ENCODE measurements at regions not wholly inside any gene's neighbourhood (a gene's known extent, or its start where the extent isn't known, plus 50 kb on each side); places are given as distances from the start of the nearest gene placed in this dataset.

DNA sequence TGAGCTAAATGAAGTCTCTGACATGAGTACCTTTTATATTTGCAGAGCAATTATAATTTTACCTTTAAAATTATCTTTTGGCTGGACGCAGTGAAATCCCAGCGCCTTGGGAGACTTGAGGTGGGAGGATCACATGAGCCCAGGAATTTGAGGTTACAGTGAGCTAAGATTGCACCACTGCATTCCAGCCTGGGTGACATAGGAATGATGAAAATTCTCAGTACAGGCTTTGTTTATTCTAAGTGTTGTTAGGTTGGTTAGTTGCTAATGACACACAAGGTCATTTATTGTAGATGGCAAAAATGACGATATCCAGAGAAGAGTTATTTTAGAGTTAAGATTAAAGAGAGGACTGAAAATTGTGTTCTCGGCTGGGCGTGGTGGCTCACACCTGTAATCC is 87.6 kb downstream of the XRCC2 start:
- Histone ChIP-seq H2AK5ac (ENCODE audit: low read depth, low read length) (no peak overlapping the region), H3K9me3 (ENCODE audit: control insufficient read depth, insufficient read depth, low read length) (no peaks in the 10 kb centered on the region), H3K4me2 (ENCODE audit: low read depth, low read length) (no peak overlapping the region), H3K14ac (replicated peaks; ENCODE audit: low read depth, low read length) (no peak overlapping the region), H3K9me1 (ENCODE audit: insufficient read depth, low read length) (no peaks in the 10 kb centered on the region), H2AK9ac (replicated peaks; ENCODE audit: low read depth, low read length, poor library complexity) (no peak overlapping the region), H3K27ac (ENCODE audit: insufficient read depth, low read length) (no peak overlapping the region), H4K8ac (ENCODE audit: low read depth in 2 of 2, low read length in 2 of 2) (no peak overlapping the region), H2BK120ac (ENCODE audit: low read depth, low read length) (no peak overlapping the region), H3K36me3 (ENCODE audit: control insufficient read depth, insufficient read depth, low read length) (no peaks in the 10 kb centered on the region), H3K18ac (ENCODE audit: low read depth, low read length) (no peak overlapping the region), H4K5ac (ENCODE audit: low read depth, low read length) (no peak overlapping the region), H4K91ac (ENCODE audit: insufficient read depth, low read depth, low read length) (no peak overlapping the region), H2BK15ac (ENCODE audit: low read depth, low read length) (no peak overlapping the region), H3K56ac (ENCODE audit: extremely low read depth, insufficient read depth, low read length) (no peak overlapping the region), H3K79me1 (ENCODE audit: low read depth in 1 of 2, low read length in 2 of 2) (no peaks in the 10 kb centered on the region), H3K27me3 (ENCODE audit: control insufficient read depth, insufficient read depth, low read length) (no peaks in the 10 kb centered on the region), H2BK20ac (ENCODE audit: low read depth, low read length) (no peak overlapping the region), H3K4me3 (ENCODE audit: insufficient read depth, low read depth, low read length) (no peak overlapping the region), H2BK5ac (ENCODE audit: low read depth, low read length, poor library complexity, severe bottlenecking) (no peak overlapping the region), H3K23ac (ENCODE audit: low read depth, low read length) (no peak overlapping the region), H4K20me1 (ENCODE audit: insufficient read depth, low read length) (no peaks in the 10 kb centered on the region), H2AFZ (replicated peaks; ENCODE audit: low read length, poor library complexity) (no peak overlapping the region), H3K4ac (ENCODE audit: low read depth, low read length) (no peak overlapping the region), H3K9ac (ENCODE audit: low read depth, low read length) (no peak overlapping the region), H3K4me1 (ENCODE audit: control insufficient read depth, insufficient read depth, low read length) (no peaks in the 10 kb centered on the region)
- intact Hi-C loops (cut with micrococcal nuclease) (no loop called here), dilution Hi-C loops (cut with HindIII; ENCODE audit: low sequenced_read_pairs, unreplicated experiment) (no loop called here), in situ Hi-C loops (cut with MboI; ENCODE audit: low sequenced_read_pairs) (no loop called here)
- CTCF ChIA-PET = no interaction called here
- DNase-seq (peak; percentile 53), ATAC-seq (ENCODE audit: low read depth) (peak; percentile 67)
- no TSS peak for BruUV-seq (replicated peaks)
- POLR2A ChIA-PET (ENCODE audit: unreplicated experiment) = no interaction called here
- TF ChIP-seq MAFK (IDR thresholded peaks at IDR 0.05; ENCODE audit: low read depth, low read length) = no peak
- TF ChIP-seq CEBPB (IDR thresholded peaks at IDR 0.05; ENCODE audit: low read depth, low read length) = peak; percentile 82
- TF ChIP-seq, protein P1, sequence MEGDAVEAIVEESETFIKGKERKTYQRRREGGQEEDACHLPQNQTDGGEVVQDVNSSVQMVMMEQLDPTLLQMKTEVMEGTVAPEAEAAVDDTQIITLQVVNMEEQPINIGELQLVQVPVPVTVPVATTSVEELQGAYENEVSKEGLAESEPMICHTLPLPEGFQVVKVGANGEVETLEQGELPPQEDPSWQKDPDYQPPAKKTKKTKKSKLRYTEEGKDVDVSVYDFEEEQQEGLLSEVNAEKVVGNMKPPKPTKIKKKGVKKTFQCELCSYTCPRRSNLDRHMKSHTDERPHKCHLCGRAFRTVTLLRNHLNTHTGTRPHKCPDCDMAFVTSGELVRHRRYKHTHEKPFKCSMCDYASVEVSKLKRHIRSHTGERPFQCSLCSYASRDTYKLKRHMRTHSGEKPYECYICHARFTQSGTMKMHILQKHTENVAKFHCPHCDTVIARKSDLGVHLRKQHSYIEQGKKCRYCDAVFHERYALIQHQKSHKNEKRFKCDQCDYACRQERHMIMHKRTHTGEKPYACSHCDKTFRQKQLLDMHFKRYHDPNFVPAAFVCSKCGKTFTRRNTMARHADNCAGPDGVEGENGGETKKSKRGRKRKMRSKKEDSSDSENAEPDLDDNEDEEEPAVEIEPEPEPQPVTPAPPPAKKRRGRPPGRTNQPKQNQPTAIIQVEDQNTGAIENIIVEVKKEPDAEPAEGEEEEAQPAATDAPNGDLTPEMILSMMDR (conservative IDR thresholded peaks at IDR 0.05; ENCODE audit: low read depth, low read length) = no peak
- TF ChIP-seq, protein P2, sequence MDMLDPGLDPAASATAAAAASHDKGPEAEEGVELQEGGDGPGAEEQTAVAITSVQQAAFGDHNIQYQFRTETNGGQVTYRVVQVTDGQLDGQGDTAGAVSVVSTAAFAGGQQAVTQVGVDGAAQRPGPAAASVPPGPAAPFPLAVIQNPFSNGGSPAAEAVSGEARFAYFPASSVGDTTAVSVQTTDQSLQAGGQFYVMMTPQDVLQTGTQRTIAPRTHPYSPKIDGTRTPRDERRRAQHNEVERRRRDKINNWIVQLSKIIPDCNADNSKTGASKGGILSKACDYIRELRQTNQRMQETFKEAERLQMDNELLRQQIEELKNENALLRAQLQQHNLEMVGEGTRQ (IDR thresholded peaks at IDR 0.05; ENCODE audit: low read depth, low read length) = peak; percentile 70; the same call in 1 of the 2 replicates
- peak; percentile 65; the same call in 1 of the 2 replicates for TF ChIP-seq BHLHE40 (IDR thresholded peaks at IDR 0.05; ENCODE audit: low read depth, low read length)
- WGBS, 2 experiments (ENCODE audit: extremely low coverage in 2 of 2, insufficient read length in 1 of 2) = 0% methylated on average over 1 of the region's 5 CpGs; no CpG with 5 or more reads in 1 of the 2 experiments
